ENCODE measurements at regions not wholly inside any gene's neighbourhood (a gene's known extent, or its start where the extent isn't known, plus 50 kb on each side); places are given as distances from the start of the nearest gene placed in this dataset.

DNA sequence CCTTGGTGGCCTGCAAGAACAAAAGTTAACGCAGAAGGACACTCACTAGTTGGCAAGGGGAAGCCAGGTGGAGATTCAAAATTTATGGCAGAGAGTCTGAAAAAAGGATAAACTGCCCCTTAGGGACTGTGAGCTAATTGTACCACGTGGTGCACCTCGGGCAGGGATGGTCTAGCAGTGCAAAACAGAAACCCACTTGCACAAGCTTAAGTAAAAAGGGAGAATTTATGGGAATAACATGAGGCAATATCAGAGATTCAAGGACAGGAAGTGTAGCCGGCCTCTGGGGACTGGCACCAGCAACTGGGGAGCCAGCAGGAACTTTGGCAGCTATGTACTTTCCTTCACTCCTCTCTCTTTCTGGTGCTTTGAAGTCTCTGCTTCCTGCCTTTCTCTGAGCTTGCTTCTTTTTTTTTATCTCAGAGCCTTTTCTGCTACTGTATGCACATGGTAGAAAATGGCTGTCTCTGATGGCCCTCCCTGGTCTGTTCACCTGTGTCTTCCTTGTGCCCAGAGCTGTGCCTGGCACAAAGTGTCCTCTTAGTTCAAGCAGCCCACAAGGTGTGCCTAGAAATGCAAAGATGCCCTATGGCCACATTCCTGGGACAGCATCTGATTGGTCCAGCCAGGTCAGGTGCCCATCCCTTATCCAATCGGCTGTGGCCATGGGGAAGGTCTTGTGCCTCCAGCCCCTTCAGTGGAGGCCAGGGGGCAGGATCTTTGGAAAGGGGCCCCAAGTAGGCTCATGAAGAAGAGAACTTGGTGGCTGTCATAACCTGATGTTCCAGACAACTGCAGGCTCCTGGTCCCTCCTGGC lies 114.8 kb upstream of the ATP6AP2 start:
- no peaks in the 10 kb centered on the region for H3K27me3 ChIP-seq
- DNase-seq, result no peak
- H3K4me1 ChIP-seq, result no peaks in the 10 kb centered on the region
- H3K9me3 ChIP-seq, result no peaks in the 10 kb centered on the region
- no peak overlapping the region for H3K9ac ChIP-seq (ENCODE audit: low read depth in 2 of 2, low read length in 2 of 2)
- no peak overlapping the region for H3K27ac ChIP-seq
- intact Hi-C loops (cut with DNase I), result no loop called here
- TF ChIP-seq, protein P1, sequence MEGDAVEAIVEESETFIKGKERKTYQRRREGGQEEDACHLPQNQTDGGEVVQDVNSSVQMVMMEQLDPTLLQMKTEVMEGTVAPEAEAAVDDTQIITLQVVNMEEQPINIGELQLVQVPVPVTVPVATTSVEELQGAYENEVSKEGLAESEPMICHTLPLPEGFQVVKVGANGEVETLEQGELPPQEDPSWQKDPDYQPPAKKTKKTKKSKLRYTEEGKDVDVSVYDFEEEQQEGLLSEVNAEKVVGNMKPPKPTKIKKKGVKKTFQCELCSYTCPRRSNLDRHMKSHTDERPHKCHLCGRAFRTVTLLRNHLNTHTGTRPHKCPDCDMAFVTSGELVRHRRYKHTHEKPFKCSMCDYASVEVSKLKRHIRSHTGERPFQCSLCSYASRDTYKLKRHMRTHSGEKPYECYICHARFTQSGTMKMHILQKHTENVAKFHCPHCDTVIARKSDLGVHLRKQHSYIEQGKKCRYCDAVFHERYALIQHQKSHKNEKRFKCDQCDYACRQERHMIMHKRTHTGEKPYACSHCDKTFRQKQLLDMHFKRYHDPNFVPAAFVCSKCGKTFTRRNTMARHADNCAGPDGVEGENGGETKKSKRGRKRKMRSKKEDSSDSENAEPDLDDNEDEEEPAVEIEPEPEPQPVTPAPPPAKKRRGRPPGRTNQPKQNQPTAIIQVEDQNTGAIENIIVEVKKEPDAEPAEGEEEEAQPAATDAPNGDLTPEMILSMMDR (IDR thresholded peaks at IDR 0.05), result no peak
- H3K4me3 ChIP-seq, result no peak overlapping the region
- H3K36me3 ChIP-seq, result no peaks in the 10 kb centered on the region

DNA sequence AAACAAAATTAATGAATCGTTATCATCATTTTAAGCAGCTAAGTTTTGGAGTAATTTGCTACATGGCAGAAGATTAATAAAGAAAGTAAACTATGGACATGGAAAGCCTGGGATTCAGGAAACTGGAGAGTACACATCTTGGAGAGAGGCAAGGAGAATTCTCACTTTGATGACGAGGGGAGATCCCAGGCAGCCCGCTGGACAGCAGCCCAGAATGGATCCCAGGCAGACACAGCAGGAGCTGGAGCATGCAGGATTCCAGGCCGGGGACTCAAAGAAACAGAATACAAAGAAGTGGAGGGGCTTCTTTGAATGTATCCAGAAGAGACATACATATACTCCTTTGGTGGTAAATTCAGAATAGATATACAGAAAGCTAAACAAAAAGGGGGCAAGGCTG lies 118.0 kb upstream of the ATP6AP2 start:
- no peaks in the 10 kb centered on the region for H3K27me3 ChIP-seq
- no peaks in the 10 kb centered on the region for H3K36me3 ChIP-seq
- H3K27ac ChIP-seq, result no peak overlapping the region
- no peak overlapping the region for H3K9ac ChIP-seq (ENCODE audit: low read depth in 2 of 2, low read length in 2 of 2)
- no peak for DNase-seq
- H3K4me1 ChIP-seq, result no peaks in the 10 kb centered on the region
- intact Hi-C loops (cut with DNase I), result no loop called here
- H3K4me3 ChIP-seq, result no peak overlapping the region
- no peaks in the 10 kb centered on the region for H3K9me3 ChIP-seq
- TF ChIP-seq, protein P1 (IDR thresholded peaks at IDR 0.05), result no peak

DNA sequence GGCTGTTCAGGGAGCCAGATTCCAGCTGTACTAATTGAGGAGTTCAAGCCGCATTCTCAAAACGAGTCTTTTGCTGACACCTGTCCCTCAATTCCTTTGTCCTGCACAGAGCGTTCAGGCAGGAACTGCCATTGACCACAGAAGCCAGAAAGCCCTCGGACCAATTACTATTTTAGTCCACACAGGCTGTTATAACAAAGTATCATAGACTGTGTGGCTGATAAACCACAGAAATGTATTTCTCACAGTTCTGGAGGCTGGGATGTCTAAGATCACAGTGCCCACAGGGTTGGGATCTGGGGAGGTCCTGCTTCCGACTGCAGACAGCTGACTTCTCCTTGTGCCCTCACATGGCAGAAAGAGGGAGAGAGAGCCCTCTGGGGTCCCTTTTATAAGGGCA lies 119.8 kb upstream of the ATP6AP2 start:
- H3K4me3 ChIP-seq, result no peak overlapping the region
- H3K9ac ChIP-seq (ENCODE audit: low read depth in 2 of 2, low read length in 2 of 2), result no peak overlapping the region
- intact Hi-C loops (cut with DNase I), result no loop called here
- no peaks in the 10 kb centered on the region for H3K4me1 ChIP-seq
- no peaks in the 10 kb centered on the region for H3K9me3 ChIP-seq
- no peak overlapping the region for H3K27ac ChIP-seq
- TF ChIP-seq, protein P1 (IDR thresholded peaks at IDR 0.05), result no peak
- H3K36me3 ChIP-seq, result no peaks in the 10 kb centered on the region
- H3K27me3 ChIP-seq, result no peaks in the 10 kb centered on the region
- no peak for DNase-seq

DNA sequence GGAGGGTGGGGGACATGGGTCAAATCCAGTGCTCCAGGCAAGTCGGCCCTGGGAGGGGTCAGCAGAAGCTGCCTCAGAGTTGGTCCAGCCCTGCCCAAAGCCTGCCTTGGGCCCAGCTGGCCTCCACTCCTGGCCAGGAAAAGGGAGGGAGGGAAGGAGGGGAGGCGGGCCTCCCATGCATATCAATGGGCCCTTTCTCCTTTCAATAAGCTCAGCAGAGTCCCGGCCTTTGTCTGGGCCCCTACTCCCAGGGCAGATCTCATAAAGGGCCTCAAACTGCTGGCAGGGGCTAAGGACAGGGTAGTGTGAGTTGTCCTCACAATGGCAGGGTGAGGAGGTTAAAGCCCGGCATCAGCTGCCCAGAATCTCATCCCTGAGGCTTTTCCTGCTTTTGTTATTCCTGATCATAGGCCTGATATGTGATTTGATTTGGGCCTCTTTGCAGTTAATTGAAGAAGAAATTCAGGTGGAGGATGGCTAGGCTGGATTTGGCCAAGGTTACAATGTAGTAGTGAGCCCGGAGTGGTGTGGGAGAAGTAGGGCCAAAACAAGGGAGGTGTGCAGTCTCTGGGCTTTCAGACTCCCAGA lies 121.1 kb upstream of the ATP6AP2 start:
- Histone ChIP-seq H3K27ac (no peak overlapping the region), H3K4me3 (no peak overlapping the region), H3K36me3 (no peaks in the 10 kb centered on the region), H3K27me3 (no peaks in the 10 kb centered on the region), H3K9me3 (no peaks in the 10 kb centered on the region), H3K9ac (ENCODE audit: low read depth in 2 of 2, low read length in 2 of 2) (no peak overlapping the region), H3K4me1 (no peaks in the 10 kb centered on the region)
- no peak for DNase-seq
- intact Hi-C loops (cut with DNase I), result no loop called here
- TF ChIP-seq, protein P1 (IDR thresholded peaks at IDR 0.05), result no peak

DNA sequence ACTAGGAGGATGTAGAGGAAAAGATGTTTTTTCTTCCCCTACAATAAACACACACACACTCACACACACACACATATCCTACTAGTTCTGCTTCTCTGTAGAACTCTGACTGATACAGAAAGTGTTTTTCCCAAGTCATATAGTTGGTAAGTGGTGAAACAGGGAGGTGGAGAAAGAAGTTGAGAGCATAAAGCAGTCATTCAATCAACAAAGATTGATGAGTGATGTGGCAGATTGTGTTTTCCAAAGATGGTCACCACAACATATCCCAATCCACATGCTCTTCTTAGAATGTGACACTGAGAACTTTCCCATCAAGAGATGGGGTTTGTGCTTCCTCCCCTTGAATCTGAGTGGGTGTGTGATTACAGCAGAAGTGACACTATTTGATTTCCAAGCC lies 123.4 kb upstream of the ATP6AP2 start:
- Histone ChIP-seq H3K9me3 (no peaks in the 10 kb centered on the region), H3K4me1 (no peaks in the 10 kb centered on the region), H3K27ac (no peak overlapping the region), H3K9ac (ENCODE audit: low read depth in 2 of 2, low read length in 2 of 2) (no peak overlapping the region), H3K4me3 (no peak overlapping the region), H3K27me3 (no peaks in the 10 kb centered on the region), H3K36me3 (no peaks in the 10 kb centered on the region)
- DNase-seq, result no peak
- TF ChIP-seq, protein P1 (IDR thresholded peaks at IDR 0.05), result no peak
- intact Hi-C loops (cut with DNase I), result no loop called here
